Mucosa of stomach (tissue), 1 donor: ENCODE measurements at regions not wholly inside any gene's neighbourhood (a gene's known extent, or its start where the extent isn't known, plus 50 kb on each side); places are given as distances from the start of the nearest gene placed in this dataset.

Source experiments
- H3K27me3 ChIP-seq: one replicate; pipeline ENCODE4 v1.7.0; 2013; ENCODE audit warnings: mild to moderate bottlenecking, low read length; ENCODE audit not compliant: control insufficient read depth, insufficient read depth
- H3K36me3 ChIP-seq: one replicate; pipeline ENCODE4 v1.7.0; 2013; ENCODE audit warnings: low read length; ENCODE audit not compliant: control insufficient read depth, insufficient read depth
- H3K4me1 ChIP-seq: one replicate; pipeline ENCODE4 v1.7.0; 2013; ENCODE audit warnings: mild to moderate bottlenecking, low read length; ENCODE audit not compliant: control insufficient read depth, insufficient read depth
- H3K4me3 ChIP-seq: one replicate; pipeline ENCODE4 v1.7.0; 2013; ENCODE audit warnings: low read length
- H3K9ac ChIP-seq: one replicate; pipeline ENCODE4 v1.7.0; 2013; ENCODE audit warnings: mild to moderate bottlenecking, low read length, moderate library complexity
- H3K9me3 ChIP-seq: one replicate; pipeline ENCODE4 v1.7.0; 2013; ENCODE audit warnings: mild to moderate bottlenecking, low read length, moderate library complexity; ENCODE audit not compliant: control insufficient read depth
- donor health status: Pancreatic carcinoma.

DNA sequence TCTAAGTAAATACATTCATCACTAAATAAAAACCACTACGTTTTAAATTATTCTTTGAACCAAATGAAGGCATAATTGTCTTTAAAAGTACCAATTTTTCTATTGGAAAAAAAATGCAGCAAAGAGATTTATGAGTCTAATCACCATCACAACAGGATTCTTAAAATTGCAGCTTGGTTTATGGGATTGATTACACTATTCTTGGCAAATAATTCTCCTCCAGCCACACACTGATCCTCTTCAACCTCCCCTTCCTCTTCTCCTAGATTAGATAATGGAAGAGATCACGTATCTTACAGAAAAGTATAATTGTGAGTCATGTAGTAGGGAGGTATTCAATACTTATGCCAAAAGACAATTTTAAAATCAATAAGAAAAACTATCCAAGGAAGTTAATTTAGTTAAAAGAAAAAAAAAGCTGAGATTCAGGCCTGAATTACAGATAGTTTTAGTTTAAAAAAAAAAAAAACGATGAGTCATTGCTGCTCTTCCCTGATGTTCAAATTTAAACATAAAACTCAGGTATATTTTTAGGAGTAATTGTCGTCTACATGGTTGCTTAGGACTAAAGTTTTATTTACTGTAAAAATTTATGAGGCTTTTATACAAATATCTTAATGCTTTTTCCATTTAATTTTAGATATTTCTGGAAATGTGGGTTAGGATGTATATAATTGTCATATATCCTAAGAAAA is 133.7 kb upstream of the CDK1 start:
- Histone ChIP-seq H3K27me3 (no peaks in the 10 kb centered on the region), H3K36me3 (no peaks in the 10 kb centered on the region), H3K4me1 (no peaks in the 10 kb centered on the region), H3K9ac (no peak overlapping the region), H3K9me3 (no peaks in the 10 kb centered on the region), H3K4me3 (no peak overlapping the region)

DNA sequence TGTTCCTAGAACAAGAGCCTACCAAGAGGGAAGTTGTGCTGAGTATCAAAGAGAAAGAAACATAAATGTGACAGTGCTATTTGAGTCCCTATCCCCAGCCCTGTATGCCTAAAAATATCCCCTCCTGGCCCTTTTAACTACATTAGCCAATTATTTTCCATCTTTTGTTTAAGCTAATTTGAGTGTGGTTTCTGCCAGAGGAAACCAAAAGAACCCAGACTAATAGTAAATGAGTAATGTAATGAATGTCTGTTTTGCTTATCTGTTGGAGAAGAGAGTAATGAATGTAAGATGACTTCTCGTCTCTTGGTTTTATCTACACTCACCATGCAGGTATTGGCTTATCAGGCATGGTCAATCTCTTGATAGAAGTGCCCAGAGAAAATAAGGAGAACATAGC is 134.4 kb upstream of the CDK1 start:
- H3K4me3 ChIP-seq = no peak overlapping the region
- no peaks in the 10 kb centered on the region for H3K4me1 ChIP-seq
- no peaks in the 10 kb centered on the region for H3K27me3 ChIP-seq
- H3K36me3 ChIP-seq = no peaks in the 10 kb centered on the region
- H3K9me3 ChIP-seq = no peaks in the 10 kb centered on the region
- no peak overlapping the region for H3K9ac ChIP-seq

DNA sequence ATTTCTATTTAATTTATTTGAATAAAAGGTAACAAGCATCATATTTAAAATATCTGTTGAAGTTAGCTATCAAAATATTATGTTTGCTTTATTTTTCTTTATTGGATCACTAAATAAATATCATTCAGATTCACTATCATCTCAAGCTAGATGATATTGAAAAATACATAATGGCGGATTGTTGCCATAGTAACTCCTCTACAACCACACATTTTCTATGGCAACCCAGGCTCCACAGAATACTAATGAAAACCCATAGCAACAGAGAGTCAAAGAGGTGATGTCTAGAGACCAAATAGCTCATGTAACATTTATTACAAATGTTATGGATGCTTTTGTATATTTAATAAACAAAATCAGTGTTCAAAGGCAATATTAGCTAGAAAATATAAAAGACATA is 148.9 kb upstream of the CDK1 start:
- Histone ChIP-seq H3K9ac (no peak overlapping the region), H3K9me3 (no peaks in the 10 kb centered on the region), H3K4me1 (peaks cover 9% of the 10 kb centered on the region), H3K36me3 (no peaks in the 10 kb centered on the region), H3K27me3 (no peaks in the 10 kb centered on the region), H3K4me3 (no peak overlapping the region)

DNA sequence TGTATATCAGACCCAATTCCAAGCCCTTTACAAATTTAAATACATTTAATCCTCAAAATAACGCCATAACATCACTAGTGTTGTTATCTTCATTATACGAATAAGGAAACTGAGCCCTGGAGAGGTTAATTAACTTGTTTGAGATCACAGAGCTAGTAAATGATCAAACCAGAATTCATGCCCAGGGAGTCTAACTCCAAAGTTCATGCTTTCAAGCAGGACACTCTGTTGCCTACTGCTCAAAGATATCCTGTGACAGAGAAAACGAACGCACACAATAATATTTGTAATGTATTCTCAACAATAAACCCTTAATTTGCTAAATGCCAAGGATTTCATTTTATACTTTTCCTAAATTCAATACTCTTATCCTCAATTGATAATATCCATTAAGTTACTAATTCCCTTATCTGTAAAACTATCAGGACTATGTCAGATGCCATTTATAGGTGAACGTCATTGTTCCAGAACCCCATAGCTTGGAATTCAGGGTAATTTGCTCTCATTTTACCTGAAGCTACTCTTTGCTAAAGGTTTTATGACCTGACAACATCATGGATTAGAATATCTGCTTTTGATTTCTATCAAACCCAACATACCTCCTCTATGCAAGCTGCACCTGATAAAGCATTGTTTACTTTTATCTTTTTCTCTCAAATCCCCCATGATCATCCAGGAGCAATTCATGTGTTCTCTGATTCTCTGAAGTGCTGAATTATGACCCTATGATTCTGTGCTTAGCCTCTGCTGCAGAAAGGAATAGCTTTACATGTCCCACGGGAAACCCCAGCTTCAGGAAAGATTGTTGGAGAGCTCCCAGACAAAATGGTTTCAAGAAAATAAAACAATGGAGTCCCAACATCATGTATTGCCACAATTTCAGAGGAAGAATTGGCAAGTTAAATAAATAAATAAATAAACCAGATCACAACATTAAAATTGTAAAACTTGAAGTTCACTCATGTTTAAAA is 150.2 kb upstream of the CDK1 start:
- no peak overlapping the region for H3K9ac ChIP-seq

DNA sequence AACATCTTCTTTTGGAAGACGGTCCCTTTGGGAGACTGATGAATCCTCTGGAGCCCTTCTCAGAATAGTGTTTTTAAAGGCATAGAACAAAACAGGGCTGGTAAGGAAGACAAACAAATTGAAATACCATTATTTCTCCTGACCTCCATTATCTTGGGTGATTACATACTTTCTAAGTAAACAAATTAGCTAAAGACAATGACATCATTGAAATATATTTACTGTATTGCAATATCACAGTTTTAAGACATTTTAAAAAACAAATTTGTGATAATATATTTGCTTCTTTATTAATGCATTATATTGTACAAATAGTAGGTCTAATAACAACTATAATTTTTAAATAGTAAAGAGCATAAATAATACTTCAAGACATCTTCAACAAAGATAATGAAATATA is 152.2 kb upstream of the CDK1 start:
- H3K9ac ChIP-seq = no peak overlapping the region
- peaks cover 9% of the 10 kb centered on the region for H3K4me1 ChIP-seq
- H3K4me3 ChIP-seq = no peak overlapping the region
- H3K9me3 ChIP-seq = no peaks in the 10 kb centered on the region
- no peaks in the 10 kb centered on the region for H3K36me3 ChIP-seq
- H3K27me3 ChIP-seq = no peaks in the 10 kb centered on the region

More for the DNA sequence above, 150.2 kb upstream of the CDK1 start:
- H3K4me1 ChIP-seq = peaks cover 9% of the 10 kb centered on the region
- no peaks in the 10 kb centered on the region for H3K36me3 ChIP-seq
- H3K4me3 ChIP-seq = no peak overlapping the region
- H3K9me3 ChIP-seq = no peaks in the 10 kb centered on the region
- H3K27me3 ChIP-seq = no peaks in the 10 kb centered on the region

DNA sequence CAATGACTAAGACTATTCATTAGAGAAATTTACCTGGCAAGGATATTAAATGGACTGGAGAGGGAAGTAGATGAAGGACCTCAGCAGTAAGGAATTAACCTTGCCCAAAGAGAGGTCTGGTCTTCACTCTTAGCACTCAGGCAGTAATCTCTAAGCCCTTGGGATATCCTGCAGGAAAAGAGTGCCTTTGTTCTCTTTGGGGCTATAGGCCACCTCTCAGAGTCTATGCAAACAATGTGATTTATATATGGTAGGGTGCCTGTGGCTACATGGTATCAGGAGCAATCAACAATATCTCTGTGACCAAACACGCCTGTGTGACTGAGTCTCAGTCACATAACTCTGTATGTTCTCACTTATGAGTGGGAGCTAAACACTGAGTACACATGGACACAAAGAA is 154.7 kb upstream of the CDK1 start:
- Histone ChIP-seq H3K9ac (no peak overlapping the region), H3K4me1 (peaks cover 9% of the 10 kb centered on the region), H3K36me3 (no peaks in the 10 kb centered on the region), H3K4me3 (no peak overlapping the region), H3K27me3 (no peaks in the 10 kb centered on the region), H3K9me3 (no peaks in the 10 kb centered on the region)

DNA sequence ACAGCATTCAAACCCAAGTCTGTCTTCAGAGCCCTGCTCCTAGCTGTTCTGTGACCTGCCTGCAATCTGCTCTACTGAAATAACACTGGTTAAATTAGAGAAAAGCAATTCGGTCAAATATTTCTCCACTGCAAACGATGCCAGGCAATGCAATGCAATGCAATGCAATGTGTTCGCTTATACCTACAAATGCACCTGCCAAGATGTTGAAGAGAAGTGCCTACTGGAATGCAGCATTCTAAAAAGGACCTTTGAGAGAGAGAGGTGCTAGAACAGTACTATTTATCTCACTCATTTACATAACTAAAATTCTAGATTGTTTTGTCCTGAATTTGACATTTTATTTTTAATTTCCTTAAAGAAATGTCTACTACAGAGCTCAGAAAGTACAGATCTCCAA is 157.3 kb upstream of the CDK1 start:
- H3K4me1 ChIP-seq = no peaks in the 10 kb centered on the region
- no peaks in the 10 kb centered on the region for H3K36me3 ChIP-seq
- no peak overlapping the region for H3K4me3 ChIP-seq
- no peaks in the 10 kb centered on the region for H3K9me3 ChIP-seq
- H3K9ac ChIP-seq = no peak overlapping the region
- H3K27me3 ChIP-seq = no peaks in the 10 kb centered on the region

DNA sequence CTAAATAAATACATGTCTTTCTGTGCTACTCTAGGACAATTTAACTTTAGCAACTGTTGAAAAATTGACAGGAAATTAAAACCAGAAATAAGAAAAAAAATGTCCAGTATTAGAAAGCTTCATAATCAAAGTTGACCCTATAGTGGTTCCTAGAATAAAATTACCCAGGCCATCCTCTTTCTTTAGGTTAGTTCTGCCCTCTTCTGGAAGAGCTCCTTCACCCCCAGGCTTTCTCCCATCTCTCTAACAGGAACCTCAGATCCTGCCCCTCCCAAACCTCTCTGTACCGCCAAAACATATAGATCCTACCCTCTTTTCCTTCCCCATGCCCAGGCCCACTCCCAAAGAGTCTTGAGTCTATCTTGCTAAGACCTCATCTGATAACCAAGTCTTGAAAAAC is 159.4 kb upstream of the CDK1 start:
- Histone ChIP-seq H3K9ac (no peak overlapping the region), H3K4me3 (no peak overlapping the region), H3K36me3 (no peaks in the 10 kb centered on the region), H3K4me1 (no peaks in the 10 kb centered on the region), H3K27me3 (no peaks in the 10 kb centered on the region), H3K9me3 (no peaks in the 10 kb centered on the region)

DNA sequence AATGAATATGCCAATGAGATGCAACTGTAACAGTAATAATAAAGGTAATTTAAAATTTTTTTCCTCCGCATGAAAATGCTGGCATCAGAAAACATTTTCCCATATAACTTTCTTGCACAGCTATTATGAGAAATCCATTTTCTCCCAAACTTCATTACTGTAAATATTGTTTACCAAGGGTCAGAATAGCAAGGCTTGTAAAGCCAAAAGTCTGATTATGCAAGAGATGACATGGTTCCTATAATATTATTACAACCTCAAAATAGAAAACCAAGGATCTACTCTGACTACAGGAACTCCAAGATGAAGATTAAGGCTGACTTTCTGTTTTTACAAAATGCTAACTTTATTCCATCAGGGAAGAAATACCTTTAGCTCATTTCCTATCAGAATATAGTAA is 162.7 kb upstream of the CDK1 start:
- H3K36me3 ChIP-seq = no peaks in the 10 kb centered on the region
- H3K9ac ChIP-seq = no peak overlapping the region
- H3K27me3 ChIP-seq = no peaks in the 10 kb centered on the region
- no peak overlapping the region for H3K4me3 ChIP-seq
- no peaks in the 10 kb centered on the region for H3K9me3 ChIP-seq
- H3K4me1 ChIP-seq = peaks cover 5% of the 10 kb centered on the region

DNA sequence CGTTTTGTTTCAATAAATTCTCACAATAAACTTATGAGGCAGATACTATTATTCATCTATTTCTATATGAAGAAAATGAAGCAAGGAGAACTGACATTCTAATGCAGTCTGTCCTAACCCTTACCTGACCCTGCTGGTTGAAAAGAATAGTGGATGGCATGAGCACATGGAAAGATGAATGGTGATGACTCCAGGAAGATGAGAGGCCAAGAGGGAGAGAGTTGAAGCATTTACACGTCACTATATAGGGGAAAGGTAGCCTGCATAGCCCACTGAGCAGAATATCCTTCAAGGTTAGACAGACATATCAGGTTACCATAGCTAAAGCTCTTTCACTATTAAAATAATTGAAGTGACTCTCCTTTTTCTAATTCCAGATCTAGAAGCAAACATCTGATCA is 163.9 kb upstream of the CDK1 start:
- Histone ChIP-seq H3K4me3 (no peak overlapping the region), H3K27me3 (no peaks in the 10 kb centered on the region), H3K9ac (no peak overlapping the region), H3K9me3 (no peaks in the 10 kb centered on the region), H3K4me1 (peaks cover 5% of the 10 kb centered on the region), H3K36me3 (no peaks in the 10 kb centered on the region)

DNA sequence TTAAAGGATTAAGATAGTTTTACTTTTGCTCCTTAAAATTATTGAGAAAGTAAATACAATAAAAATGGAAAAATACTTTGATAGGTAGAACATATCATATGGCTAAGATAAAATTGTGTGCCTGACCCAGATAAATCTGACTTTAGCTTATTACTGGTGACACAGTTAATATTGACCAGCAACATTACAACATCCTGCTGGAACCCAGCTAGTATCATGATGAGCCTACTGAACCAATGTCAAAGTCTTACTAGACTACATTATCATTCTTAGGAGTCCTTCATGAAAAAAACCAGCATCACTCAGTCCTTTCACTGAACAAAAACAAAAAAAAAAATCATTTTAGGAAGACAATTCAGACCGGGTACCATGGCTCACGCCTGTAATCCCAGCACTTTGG is 164.8 kb upstream of the CDK1 start:
- Histone ChIP-seq H3K36me3 (no peaks in the 10 kb centered on the region), H3K27me3 (no peaks in the 10 kb centered on the region), H3K9me3 (no peaks in the 10 kb centered on the region), H3K4me1 (peaks cover 5% of the 10 kb centered on the region), H3K9ac (no peak overlapping the region), H3K4me3 (no peak overlapping the region)

DNA sequence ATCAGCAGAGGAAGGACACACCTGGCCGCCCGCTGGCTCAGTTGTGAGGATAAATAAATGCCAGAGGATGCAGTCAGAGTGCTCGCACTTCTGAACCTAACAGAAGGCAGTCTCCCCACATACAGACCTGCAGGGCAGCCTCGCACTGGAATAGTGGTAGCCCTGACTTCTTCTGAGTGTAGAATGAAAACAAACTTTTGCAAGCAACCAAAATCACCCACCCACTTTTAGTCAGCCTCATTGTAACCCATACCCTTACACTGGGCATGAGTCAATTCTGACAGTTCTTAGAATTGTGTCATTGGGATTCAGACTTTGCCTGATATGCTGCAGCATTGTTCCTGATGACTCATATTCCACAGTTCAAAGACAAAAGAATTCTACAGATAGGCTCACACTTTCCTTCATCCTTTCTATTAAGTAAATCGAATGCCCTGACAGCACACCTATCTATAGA is 167.0 kb upstream of the CDK1 start:
- Histone ChIP-seq H3K9ac (no peak overlapping the region), H3K27me3 (no peaks in the 10 kb centered on the region), H3K4me3 (no peak overlapping the region), H3K4me1 (peaks cover 8% of the 10 kb centered on the region), H3K36me3 (no peaks in the 10 kb centered on the region), H3K9me3 (no peaks in the 10 kb centered on the region)
